ENCODE measurements at regions not wholly inside any gene's neighbourhood (a gene's known extent, or its start where the extent isn't known, plus 50 kb on each side); places are given as distances from the start of the nearest gene placed in this dataset.

DNA sequence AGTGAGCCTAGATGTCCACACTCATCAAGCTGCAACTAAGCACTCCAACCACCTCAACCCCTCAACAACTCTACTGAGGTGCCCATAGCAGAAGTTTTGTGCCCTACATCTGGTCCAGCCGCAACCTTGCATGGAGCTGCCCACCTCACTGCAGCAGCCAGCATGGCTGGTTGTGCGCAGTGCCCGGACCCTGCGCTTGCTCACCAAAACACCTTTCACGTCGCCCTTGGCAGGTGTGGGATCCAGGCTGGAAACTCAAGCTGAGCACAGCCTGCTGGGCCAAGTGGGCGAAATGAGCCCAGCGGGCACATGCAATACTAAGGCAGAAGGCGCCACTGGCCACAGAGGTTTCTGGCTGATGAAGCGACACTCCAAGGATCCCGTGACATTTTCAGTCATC lies 902.4 kb downstream of the TBC1D32 start:
- Histone ChIP-seq H3K27ac (ENCODE audit: low read depth in 1 of 2, low read length in 2 of 2) (no peak overlapping the region), H3K27me3 (ENCODE audit: control insufficient read depth in 2 of 2, insufficient read depth in 2 of 2, low read length in 2 of 2) (no peaks in the 10 kb centered on the region), H3K4me2 (replicated peaks; ENCODE audit: extremely low read depth, low read length, poor library complexity, severe bottlenecking) (no peak overlapping the region), H3K9ac (ENCODE audit: insufficient read depth, low read length, poor library complexity, severe bottlenecking) (no peak overlapping the region), H2AFZ (ENCODE audit: insufficient read depth, low read depth, low read length, poor library complexity, severe bottlenecking) (no peak overlapping the region), H3K4me1 (ENCODE audit: control insufficient read depth in 1 of 2, insufficient read depth in 2 of 2, low read length in 2 of 2) (no peaks in the 10 kb centered on the region), H3K9me3 (replicated peaks in 1 of 2; ENCODE audit: control insufficient read depth in 1 of 2, insufficient read depth in 1 of 2, low read length in 2 of 2) (peaks cover 14 to 16% of the 10 kb centered on the region in 2 donors), H3K36me3 (replicated peaks in 1 of 2; ENCODE audit: control insufficient read depth in 1 of 2, insufficient read depth in 2 of 2, low read length in 2 of 2) (no peaks in the 10 kb centered on the region), H3K79me2 (ENCODE audit: insufficient read depth, low read length) (no peaks in the 10 kb centered on the region), H3K4me3 (replicated peaks in 1 of 3; ENCODE audit: low read depth in 2 of 3, low read length in 3 of 3) (no peak overlapping the region), H4K20me1 (ENCODE audit: insufficient read depth, low read length) (no peaks in the 10 kb centered on the region)
- no peak overlapping the region for H3K27ac Mint-ChIP-seq
- H3K36me3 Mint-ChIP-seq, result no peaks in the 10 kb centered on the region
- H3K27me3 Mint-ChIP-seq (ENCODE audit: low read depth in 3 of 3), result no peaks in the 10 kb centered on the region
- no peak overlapping the region for H3K4me3 Mint-ChIP-seq
- no peak for DNase-seq
- intact Hi-C loops (cut with micrococcal nuclease), result no loop called here
- H3K4me1 Mint-ChIP-seq, result no peaks in the 10 kb centered on the region
- WGBS (ENCODE audit: insufficient coverage), result 97% methylated on average over 7 of the region's 11 CpGs
- TF ChIP-seq, protein P1, sequence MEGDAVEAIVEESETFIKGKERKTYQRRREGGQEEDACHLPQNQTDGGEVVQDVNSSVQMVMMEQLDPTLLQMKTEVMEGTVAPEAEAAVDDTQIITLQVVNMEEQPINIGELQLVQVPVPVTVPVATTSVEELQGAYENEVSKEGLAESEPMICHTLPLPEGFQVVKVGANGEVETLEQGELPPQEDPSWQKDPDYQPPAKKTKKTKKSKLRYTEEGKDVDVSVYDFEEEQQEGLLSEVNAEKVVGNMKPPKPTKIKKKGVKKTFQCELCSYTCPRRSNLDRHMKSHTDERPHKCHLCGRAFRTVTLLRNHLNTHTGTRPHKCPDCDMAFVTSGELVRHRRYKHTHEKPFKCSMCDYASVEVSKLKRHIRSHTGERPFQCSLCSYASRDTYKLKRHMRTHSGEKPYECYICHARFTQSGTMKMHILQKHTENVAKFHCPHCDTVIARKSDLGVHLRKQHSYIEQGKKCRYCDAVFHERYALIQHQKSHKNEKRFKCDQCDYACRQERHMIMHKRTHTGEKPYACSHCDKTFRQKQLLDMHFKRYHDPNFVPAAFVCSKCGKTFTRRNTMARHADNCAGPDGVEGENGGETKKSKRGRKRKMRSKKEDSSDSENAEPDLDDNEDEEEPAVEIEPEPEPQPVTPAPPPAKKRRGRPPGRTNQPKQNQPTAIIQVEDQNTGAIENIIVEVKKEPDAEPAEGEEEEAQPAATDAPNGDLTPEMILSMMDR (IDR thresholded peaks at IDR 0.05), result no peak
- H3K9me3 Mint-ChIP-seq, result peaks cover 4 to 30% (median 17%) of the 10 kb centered on the region in 7 donors

DNA sequence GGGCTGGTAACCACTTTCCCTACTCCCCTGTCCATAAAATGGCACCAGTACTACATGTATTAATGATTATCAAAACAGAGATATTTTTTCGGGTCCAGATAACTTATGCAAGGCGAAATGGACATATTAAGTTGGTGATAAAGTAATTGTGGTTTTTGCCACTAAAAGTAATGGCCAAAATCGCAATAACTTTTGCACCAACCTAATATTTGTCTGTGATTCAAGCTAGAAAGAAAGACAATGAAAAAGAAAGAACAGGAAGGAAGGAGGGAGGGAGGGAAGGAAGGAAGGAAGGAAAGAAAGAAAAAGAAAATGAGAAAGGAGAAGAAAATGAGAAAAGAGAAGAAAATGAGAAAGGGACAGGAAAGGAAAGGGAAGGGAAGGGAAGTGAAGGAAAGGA lies 922.9 kb downstream of the TBC1D32 start:
- TF ChIP-seq, protein P1 (IDR thresholded peaks at IDR 0.05), result no peak
- intact Hi-C loops (cut with micrococcal nuclease), result no loop called here

More for the DNA sequence above, 922.9 kb downstream of the TBC1D32 start:
- Mint-ChIP-seq H3K9me3 (peaks cover 0 to 6% (median 0%) of the 10 kb centered on the region in 7 donors), H3K27ac (no peak overlapping the region), H3K4me3 (no peak overlapping the region), H3K36me3 (no peaks in the 10 kb centered on the region), H3K27me3 (ENCODE audit: low read depth in 3 of 3) (peaks cover 0 to 1% (median 0%) of the 10 kb centered on the region in 3 donors), H3K4me1 (no peaks in the 10 kb centered on the region)
- no peaks in the 10 kb centered on the region for H3K79me2 ChIP-seq (ENCODE audit: insufficient read depth, low read length)
- H3K27me3 ChIP-seq (ENCODE audit: control insufficient read depth in 2 of 2, insufficient read depth in 2 of 2, low read length in 2 of 2), result no peaks in the 10 kb centered on the region
- H3K9me3 ChIP-seq (replicated peaks in 1 of 2; ENCODE audit: control insufficient read depth in 1 of 2, insufficient read depth in 1 of 2, low read length in 2 of 2), result no peaks in the 10 kb centered on the region
- no peaks in the 10 kb centered on the region for H3K4me1 ChIP-seq (ENCODE audit: control insufficient read depth in 1 of 2, insufficient read depth in 2 of 2, low read length in 2 of 2)
- H3K4me2 ChIP-seq (replicated peaks; ENCODE audit: extremely low read depth, low read length, poor library complexity, severe bottlenecking), result no peak overlapping the region
- no CpG with 5 or more reads among the region's 3 CpGs for WGBS (ENCODE audit: insufficient coverage)
- no peak overlapping the region for H3K9ac ChIP-seq (ENCODE audit: insufficient read depth, low read length, poor library complexity, severe bottlenecking)
- no peak for DNase-seq
- H3K4me3 ChIP-seq (replicated peaks in 1 of 3; ENCODE audit: low read depth in 2 of 3, low read length in 3 of 3), result no peak overlapping the region
- no peaks in the 10 kb centered on the region for H3K36me3 ChIP-seq (replicated peaks in 1 of 2; ENCODE audit: control insufficient read depth in 1 of 2, insufficient read depth in 2 of 2, low read length in 2 of 2)
- no peak overlapping the region for H2AFZ ChIP-seq (ENCODE audit: insufficient read depth, low read depth, low read length, poor library complexity, severe bottlenecking)
- no peaks in the 10 kb centered on the region for H4K20me1 ChIP-seq (ENCODE audit: insufficient read depth, low read length)
- H3K27ac ChIP-seq (ENCODE audit: low read depth in 1 of 2, low read length in 2 of 2), result no peak overlapping the region
